ENCODE measurements at regions not wholly inside any gene's neighbourhood (a gene's known extent, or its start where the extent isn't known, plus 50 kb on each side); places are given as distances from the start of the nearest gene placed in this dataset.

GRCh38 chr9:78724896-78725295 lies 428.0 kb downstream of the PSAT1 start:
- TF ChIP-seq CTCF (IDR thresholded peaks at IDR 0.05; ENCODE audit: insufficient read depth, low read length, poor library complexity, severe bottlenecking) (no peak), EZH2phosphoT487 (conservative IDR thresholded peaks at IDR 0.05; ENCODE audit: low read length) (no peak)
